ENCODE measurements at regions not wholly inside any gene's neighbourhood (a gene's known extent, or its start where the extent isn't known, plus 50 kb on each side); places are given as distances from the start of the nearest gene placed in this dataset.
"Not testable (repeated sequence)": the region's sequence is repeated elsewhere in the genome, so short reads cannot be mapped to it uniquely, and the experiment has no call there.

- in situ Hi-C loops (cut with HindIII; ENCODE audit: low pct_unique_long_range_greater_than_20kb, low sequenced_read_pairs): no loop called here
Observed at GRCh38 chr11:15300341-15300740, 185.6 kb downstream of the INSC start.

GRCh38 chr11:15307619-15308024 lies 192.9 kb downstream of the INSC start:
- no peak for DNase-seq (ENCODE audit: low read depth)
- in situ Hi-C loops (cut with HindIII; ENCODE audit: low pct_unique_long_range_greater_than_20kb, low sequenced_read_pairs): no loop called here

More at GRCh38 chr11:15300341-15300740, 185.6 kb downstream of the INSC start:
- DNase-seq (ENCODE audit: low read depth): no peak

- in situ Hi-C loops (cut with HindIII; ENCODE audit: low pct_unique_long_range_greater_than_20kb, low sequenced_read_pairs): no loop called here
- no peak for DNase-seq (ENCODE audit: low read depth)
Observed at GRCh38 chr11:15308840-15309239, 194.1 kb downstream of the INSC start.

GRCh38 chr11:15309296-15309695 lies 194.6 kb downstream of the INSC start:
- in situ Hi-C loops (cut with HindIII; ENCODE audit: low pct_unique_long_range_greater_than_20kb, low sequenced_read_pairs): no loop called here
- DNase-seq (ENCODE audit: low read depth): no peak

- DNase-seq (ENCODE audit: low read depth): no peak
- in situ Hi-C loops (cut with HindIII; ENCODE audit: low pct_unique_long_range_greater_than_20kb, low sequenced_read_pairs): no loop called here
Observed at GRCh38 chr11:15313862-15314261, 199.1 kb downstream of the INSC start.

- in situ Hi-C loops (cut with HindIII; ENCODE audit: low pct_unique_long_range_greater_than_20kb, low sequenced_read_pairs): no loop called here
- DNase-seq (ENCODE audit: low read depth): no peak
Observed at GRCh38 chr11:15318814-15319213, 204.1 kb downstream of the INSC start.

GRCh38 chr11:15326520-15326919 lies 211.8 kb downstream of the INSC start:
- no peak for DNase-seq (ENCODE audit: low read depth)
- in situ Hi-C loops (cut with HindIII; ENCODE audit: low pct_unique_long_range_greater_than_20kb, low sequenced_read_pairs): no loop called here

GRCh38 chr11:15327786-15328231 lies 213.1 kb downstream of the INSC start:
- in situ Hi-C loops (cut with HindIII; ENCODE audit: low pct_unique_long_range_greater_than_20kb, low sequenced_read_pairs): no loop called here
- peak; percentile 15 for DNase-seq (ENCODE audit: low read depth)

GRCh38 chr11:15333407-15333806 lies 218.7 kb downstream of the INSC start:
- DNase-seq (ENCODE audit: low read depth): no peak
- in situ Hi-C loops (cut with HindIII; ENCODE audit: low pct_unique_long_range_greater_than_20kb, low sequenced_read_pairs): no loop called here

- in situ Hi-C loops (cut with HindIII; ENCODE audit: low pct_unique_long_range_greater_than_20kb, low sequenced_read_pairs): no loop called here
- no peak for DNase-seq (ENCODE audit: low read depth)
Observed at GRCh38 chr11:15334766-15335165, 220.0 kb downstream of the INSC start.

- in situ Hi-C loops (cut with HindIII; ENCODE audit: low pct_unique_long_range_greater_than_20kb, low sequenced_read_pairs): no loop called here
- no peak for DNase-seq (ENCODE audit: low read depth)
Observed at GRCh38 chr11:15336021-15336420, 221.3 kb downstream of the INSC start.

GRCh38 chr11:15339302-15339701 lies 224.6 kb downstream of the INSC start:
- DNase-seq (ENCODE audit: low read depth): no peak
- in situ Hi-C loops (cut with HindIII; ENCODE audit: low pct_unique_long_range_greater_than_20kb, low sequenced_read_pairs): no loop called here

GRCh38 chr11:15341587-15341986 lies 226.9 kb downstream of the INSC start:
- in situ Hi-C loops (cut with HindIII; ENCODE audit: low pct_unique_long_range_greater_than_20kb, low sequenced_read_pairs): no loop called here
- DNase-seq (ENCODE audit: low read depth): no peak

GRCh38 chr11:15342163-15342562 lies 227.4 kb downstream of the INSC start:
- peak; percentile 28 for DNase-seq (ENCODE audit: low read depth)
- in situ Hi-C loops (cut with HindIII; ENCODE audit: low pct_unique_long_range_greater_than_20kb, low sequenced_read_pairs): no loop called here

GRCh38 chr11:15346907-15347306 lies 232.2 kb downstream of the INSC start:
- DNase-seq (ENCODE audit: low read depth): peak; percentile 54
- in situ Hi-C loops (cut with HindIII; ENCODE audit: low pct_unique_long_range_greater_than_20kb, low sequenced_read_pairs): no loop called here

- no peak for DNase-seq (ENCODE audit: low read depth)
- in situ Hi-C loops (cut with HindIII; ENCODE audit: low pct_unique_long_range_greater_than_20kb, low sequenced_read_pairs): no loop called here
Observed at GRCh38 chr11:15347969-15348734, 233.4 kb downstream of the INSC start.

GRCh38 chr11:15349413-15349812 lies 234.7 kb downstream of the INSC start:
- in situ Hi-C loops (cut with HindIII; ENCODE audit: low pct_unique_long_range_greater_than_20kb, low sequenced_read_pairs): no loop called here
- DNase-seq (ENCODE audit: low read depth): peak; percentile 6

GRCh38 chr11:15361316-15361715 lies 246.6 kb downstream of the INSC start:
- DNase-seq (ENCODE audit: low read depth): no peak
- in situ Hi-C loops (cut with HindIII; ENCODE audit: low pct_unique_long_range_greater_than_20kb, low sequenced_read_pairs): no loop called here

- in situ Hi-C loops (cut with HindIII; ENCODE audit: low pct_unique_long_range_greater_than_20kb, low sequenced_read_pairs); DNase-seq (ENCODE audit: low read depth): not testable (repeated sequence)
Observed at GRCh38 chr11:15365286-15365685, 250.6 kb downstream of the INSC start.

GRCh38 chr11:15367695-15368094 lies 253.0 kb downstream of the INSC start:
- in situ Hi-C loops (cut with HindIII; ENCODE audit: low pct_unique_long_range_greater_than_20kb, low sequenced_read_pairs): no loop called here
- no peak for DNase-seq (ENCODE audit: low read depth)

Measured in Caki2 (cell line).